ENCODE measurements at regions not wholly inside any gene's neighbourhood (a gene's known extent, or its start where the extent isn't known, plus 50 kb on each side); places are given as distances from the start of the nearest gene placed in this dataset.

DNA sequence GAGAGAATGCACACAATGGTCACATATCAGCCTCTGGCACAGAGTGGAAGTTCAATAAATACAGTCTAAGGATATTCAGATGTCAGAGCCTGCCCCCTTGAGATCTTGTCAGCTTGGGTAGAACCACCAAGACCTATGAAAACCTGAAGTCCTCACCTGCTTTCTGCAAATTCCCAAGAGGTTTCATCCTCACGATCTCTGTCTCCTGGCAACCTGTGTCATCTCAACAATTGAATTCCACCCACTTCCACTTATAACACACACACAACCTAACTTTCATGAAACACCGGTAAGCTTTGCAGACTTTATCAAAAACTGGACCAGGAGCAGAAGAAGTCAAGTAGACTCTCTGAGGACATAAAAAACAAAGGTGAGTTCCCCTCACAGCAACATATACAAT lies 151.6 kb upstream of the SLC30A5 start:
- DNase-seq (ENCODE audit: low read depth) = no peak

DNA sequence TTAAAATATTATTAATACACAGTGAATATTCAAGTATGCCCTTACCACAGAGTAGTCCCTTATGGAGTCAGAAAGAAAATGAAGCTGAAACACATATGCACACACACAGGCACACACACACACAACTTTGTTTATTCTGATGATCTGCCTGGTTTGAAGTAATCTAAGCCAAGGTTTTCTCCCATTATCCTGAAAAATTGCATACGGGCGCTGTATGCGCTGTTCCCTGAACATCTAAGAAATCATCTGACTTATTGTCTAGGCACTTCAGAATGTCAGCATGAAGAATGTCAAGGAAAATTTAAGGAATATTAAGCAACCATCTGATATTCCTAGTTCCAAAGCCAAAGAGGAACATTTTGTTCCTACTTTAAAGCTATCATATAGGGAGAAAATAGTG lies 147.1 kb upstream of the SLC30A5 start:
- DNase-seq (ENCODE audit: low read depth) = no peak

DNA sequence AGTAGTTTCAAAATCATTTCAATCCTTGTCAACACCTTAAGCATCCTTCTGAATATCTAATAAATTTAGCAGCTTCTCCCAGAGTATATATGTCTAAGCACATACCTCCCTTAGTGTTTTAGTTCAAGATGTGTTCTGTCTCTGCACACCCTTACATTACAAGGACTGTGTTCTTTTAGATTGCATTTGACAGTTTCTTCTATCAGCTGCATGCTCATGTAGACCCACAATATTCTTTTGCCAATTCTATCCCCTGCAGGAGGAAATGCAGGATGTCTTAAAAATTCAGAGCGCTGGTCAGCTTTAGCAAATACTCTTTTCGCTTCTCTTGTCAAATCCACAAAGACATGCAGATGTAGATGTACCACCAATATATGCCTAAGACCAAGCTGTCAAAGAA lies 145.8 kb upstream of the SLC30A5 start:
- no peak for DNase-seq (ENCODE audit: low read depth)

DNA sequence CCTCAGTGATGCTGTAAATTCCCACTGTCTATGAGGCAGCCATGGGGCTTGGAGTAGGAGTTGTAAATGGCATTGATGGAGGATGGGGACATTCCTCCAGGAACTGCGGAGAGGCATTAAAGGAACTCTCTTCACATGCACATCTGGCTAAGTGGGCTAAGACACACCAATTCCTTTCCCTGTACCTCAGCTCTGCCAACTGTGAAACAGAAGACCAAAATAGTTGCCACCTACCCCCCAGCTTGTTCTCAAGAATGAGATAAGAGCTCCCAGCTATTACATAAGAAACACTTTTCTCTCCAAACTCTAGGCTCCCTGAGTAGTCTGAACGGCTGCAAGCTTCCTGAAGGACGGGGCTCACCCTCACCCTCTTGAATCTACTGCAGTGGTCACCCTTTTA lies 144.6 kb upstream of the SLC30A5 start:
- no peak for DNase-seq (ENCODE audit: low read depth)

DNA sequence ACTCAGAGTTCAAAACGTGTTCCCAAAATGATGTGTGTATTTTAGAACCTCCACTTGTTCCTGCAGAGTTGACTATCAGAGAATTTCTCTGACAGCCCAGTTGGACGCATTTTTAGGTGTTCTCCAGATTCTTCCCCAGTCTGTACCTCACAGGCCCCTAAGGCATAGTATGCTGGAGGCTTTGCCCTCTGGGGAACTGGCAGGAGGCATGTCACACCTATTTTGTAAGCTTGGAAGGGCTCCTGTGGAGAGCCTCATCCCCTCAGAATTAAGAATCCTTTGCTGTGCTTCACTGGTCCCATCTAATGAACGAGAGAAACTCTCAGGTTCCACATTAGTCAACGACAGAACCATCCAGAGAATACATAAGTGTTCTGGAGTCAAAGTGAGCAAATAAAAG lies 144.1 kb upstream of the SLC30A5 start:
- DNase-seq (ENCODE audit: low read depth) = no peak

DNA sequence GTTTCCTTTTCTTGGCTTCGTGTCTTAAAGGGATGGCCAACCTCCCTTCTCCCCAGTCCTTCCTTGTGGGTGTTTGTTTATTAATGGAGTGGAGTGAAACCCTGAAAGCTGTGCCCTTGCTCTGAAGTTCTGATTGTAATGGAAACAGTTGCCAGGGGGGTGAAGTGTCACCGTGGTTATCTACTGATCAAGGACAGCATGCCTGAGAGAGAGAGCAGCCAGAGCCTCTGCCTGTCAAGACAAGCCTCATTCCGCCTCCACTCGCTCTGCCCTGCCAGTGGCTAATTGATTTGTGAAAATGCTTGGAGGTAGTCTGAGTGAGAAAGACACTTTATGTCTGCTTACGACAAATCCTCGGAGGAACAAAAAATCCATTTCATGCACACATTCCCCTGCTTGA lies 143.7 kb upstream of the SLC30A5 start:
- DNase-seq (ENCODE audit: low read depth) = no peak

DNA sequence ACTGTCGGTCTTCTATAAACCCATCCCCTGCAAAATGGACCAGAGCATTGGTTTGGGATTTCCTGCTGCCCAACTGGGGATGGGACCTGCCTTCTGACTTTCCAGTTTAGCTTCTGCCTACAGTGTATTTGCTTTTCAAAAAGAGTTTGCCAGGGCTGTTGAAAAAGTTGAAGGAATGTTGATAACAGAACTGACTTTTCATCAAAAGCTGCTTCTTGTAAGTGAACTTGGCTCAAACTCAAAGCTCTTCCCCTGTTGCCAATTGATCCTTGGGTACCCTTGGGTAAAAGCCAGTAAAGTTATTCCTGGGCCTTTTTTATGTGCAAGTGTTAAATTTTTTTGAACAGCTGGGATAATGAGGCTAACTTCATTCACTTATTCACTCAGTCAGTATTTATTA lies 142.9 kb upstream of the SLC30A5 start:
- DNase-seq (ENCODE audit: low read depth) = no peak

DNA sequence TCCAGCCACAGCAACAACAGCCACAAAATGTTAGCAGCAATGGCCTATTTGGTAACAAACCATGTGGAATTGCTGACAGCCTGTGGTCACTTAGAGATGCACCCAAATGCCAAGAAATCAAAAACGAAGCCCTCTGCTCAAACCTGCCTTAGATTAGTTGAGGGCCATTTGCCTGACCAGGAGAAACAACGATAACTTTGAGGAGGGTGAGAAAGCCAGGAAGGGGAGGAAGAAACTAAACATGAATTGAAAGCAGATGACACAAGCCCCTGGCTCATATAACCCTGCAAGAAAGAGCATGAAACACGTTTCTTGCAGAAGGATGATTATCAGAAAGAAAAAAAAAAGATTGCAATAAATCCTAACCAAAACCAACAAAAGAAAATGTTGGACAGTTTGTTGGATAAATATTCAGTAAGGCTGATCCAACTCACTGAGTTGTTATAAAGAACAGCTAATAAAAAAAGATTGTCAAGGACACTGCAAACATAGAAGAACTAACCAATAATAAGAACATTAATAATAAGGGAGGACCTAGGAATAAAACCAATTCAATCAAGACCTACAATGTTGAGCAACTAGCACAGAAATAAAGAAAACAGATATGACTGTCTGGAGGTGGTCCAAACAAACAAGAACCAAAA lies 140.5 kb upstream of the SLC30A5 start:
- no peak for DNase-seq (ENCODE audit: low read depth)

DNA sequence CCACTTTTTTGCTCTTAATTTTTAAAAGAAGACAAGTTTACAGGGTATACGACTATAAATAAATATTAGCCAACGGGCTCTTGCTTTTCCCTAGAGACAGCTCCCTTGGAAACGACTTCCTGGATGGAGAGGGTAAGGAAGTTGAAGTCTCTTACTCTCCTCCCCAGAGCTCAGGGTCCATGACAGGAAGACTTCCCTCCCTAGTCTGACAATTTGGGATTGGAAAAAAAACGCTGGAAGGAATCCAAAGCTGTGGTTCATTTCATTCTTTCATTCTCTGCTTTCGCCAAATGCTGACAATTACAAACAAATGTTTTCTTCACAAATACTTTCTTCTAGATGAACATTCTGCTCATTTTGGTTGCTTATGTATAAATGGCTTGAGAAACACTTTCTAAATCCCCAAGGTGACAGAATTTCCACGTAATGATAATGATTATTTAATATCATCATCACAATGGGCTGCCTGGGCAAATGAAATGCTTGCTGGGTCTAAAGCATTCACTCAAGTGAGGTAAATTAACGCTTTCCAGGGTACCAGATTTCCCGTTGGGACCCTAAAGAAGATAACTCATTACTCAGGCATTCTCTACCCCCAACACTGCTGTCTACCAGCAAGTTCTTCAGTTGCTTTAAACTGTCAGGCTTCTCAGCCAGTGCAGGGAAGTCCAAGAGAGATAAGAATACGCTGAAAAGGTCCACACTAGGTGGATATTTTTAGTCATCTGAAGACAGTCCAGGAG lies 139.8 kb upstream of the SLC30A5 start:
- no peak for DNase-seq (ENCODE audit: low read depth)

DNA sequence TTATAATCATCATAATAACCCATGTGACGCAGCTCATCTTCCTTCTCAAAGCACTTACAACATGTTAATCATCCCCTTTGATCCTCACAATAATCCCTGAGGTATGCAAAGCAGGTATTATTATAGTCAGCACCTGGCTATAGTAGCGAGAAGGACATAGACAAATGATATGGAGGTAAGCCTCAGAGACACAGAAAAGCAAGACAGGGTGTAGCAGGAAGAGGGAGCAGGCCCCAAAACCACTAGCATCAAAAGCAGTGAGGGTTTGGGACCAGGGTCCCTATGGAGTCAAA lies 139.2 kb upstream of the SLC30A5 start:
- no peak for DNase-seq (ENCODE audit: low read depth)

DNA sequence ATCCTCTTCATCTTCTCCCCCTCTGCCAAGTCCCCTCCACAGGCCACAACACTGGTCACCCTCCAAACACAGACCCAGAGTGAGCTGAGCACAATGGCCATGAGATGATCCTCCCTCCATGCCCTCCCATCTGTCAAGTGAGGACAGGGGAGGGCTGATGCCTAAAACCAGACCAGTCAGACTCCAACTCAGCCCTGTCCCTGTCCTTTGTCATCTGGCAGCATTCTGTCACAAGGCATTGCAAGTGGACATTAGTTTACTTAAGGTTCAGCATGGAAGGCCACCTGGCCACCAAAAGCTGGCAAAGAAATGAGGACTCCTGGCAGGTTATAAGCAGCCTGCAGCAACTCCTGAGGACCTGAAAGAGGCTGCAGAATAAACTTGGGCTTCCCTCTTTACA lies 136.2 kb upstream of the SLC30A5 start:
- DNase-seq (ENCODE audit: low read depth) = no peak

DNA sequence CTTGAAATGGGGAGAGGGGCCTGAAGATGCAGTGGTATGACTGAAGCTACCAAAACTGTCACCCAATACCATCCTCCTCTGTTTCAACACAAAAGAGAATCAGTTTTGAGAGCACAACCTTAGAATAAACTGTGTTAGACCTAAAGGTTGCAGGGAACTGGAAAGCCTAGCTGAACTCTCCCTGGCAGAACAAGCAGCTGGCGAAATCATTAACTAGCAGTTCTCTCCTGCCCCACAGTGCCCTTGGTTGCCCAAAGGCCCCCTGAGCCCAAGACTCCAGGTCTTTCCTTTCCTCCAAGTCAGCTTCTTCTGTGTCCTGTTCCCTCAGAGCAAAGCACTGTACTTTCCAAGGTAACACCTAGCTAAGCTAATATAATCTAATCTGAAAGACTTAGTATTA lies 135.4 kb upstream of the SLC30A5 start:
- no peak for DNase-seq (ENCODE audit: low read depth)

DNA sequence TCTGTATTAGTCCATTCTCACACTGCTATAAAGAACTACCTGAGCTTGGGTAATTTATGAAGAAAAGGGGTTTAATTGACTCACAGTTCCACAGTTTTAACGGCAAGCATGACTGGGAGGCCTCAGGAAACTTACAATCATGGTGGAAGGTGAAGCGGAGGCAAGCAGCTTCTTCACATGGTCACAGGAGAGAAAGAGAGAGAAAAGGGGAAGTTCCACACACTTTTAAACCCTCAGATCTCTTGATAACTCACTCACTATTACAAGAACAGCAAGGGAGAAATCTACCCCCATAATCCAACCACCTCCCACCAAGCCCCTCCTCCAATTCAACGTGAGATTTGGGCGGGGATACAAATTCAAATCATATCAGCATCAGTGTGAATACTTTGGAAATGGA lies 133.4 kb upstream of the SLC30A5 start:
- no peak for DNase-seq (ENCODE audit: low read depth)

DNA sequence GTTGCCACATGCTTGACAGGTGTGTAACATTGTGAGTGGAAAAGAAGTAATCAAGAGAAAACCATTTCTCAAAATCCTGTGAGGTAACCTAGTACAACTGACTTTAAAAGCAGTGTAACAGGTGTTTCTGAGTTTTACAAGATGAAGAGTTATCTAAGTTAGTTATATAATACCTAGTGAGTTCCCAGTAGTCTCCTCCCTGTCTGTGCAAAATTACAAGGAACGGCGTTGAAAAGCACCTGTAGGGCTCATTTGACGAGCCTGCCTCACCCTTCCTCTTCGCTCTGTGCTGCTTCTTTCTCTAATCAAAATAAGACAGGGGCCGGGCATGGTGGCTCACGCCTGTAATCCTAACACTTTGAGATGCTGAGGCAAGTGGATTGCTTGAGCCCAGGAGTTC lies 132.9 kb upstream of the SLC30A5 start:
- no peak for DNase-seq (ENCODE audit: low read depth)

DNA sequence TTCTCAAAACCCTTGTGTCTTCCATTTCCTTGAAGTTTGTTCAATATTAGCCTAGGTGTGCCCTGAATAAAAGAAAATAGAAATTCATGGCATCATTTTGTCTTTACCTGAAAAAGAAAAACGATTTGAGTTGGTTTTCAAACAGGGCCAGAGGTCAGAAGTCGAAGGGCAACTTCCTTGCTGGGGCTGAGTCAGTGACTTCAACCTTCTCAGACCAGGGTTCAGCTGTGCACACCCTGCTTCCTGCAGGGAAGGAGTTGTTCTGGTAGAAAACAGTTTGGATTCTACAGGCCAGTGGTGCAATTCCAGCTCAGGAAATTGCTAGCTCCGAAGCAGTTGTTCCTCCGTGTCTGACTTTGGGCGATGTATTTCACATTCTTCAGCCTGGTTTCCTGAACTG lies 132.1 kb upstream of the SLC30A5 start:
- no peak for DNase-seq (ENCODE audit: low read depth)

DNA sequence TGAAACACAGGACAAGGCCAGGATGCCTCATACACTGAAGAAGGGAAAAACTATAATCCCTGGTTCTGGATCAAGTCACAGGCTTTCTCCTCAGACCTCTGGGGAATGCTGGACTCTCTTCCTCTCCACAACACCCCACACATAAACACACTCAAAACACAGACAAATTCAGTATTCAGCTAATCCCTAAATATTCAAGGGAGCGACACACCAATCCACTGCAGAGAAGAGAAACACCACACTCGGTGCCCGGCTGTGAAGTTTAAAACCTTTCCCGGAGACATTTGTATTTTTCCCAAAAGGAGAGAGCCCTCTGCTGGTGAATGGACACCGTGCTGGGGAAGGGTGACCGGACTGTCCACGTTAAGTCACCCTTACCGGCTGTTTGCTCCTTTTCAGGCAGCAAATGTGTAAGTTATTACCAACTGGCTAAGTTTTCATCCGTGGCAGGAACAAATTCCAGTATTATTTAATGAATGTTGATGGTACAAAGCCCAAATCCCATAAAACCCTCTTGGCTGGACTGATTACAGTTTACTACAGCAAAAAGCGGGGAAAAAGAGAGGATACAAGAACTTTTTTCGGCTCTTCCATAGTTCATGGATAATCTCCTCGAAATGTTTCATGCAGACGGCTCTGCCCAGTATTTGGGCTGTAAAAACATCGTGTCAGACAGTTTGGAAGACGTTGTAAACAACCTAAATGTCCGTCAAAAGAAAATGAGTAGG lies 130.9 kb upstream of the SLC30A5 start:
- DNase-seq (ENCODE audit: low read depth) = no peak

DNA sequence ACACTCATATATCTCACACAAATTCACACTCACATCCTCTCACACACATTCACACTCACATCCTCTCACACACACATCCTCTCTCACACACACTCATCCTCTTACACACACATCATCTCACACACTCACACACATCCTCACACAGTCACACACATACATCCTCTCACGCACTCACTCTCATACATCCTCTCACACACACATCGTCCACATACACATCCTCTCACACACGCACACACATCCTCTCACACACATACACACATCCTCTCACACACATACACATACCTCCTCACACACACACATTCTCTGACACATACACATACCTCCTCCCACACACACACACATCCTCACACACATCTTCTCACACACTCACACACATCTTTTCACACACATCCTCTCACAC lies 129.1 kb upstream of the SLC30A5 start:
- DNase-seq (ENCODE audit: low read depth) = no peak

DNA sequence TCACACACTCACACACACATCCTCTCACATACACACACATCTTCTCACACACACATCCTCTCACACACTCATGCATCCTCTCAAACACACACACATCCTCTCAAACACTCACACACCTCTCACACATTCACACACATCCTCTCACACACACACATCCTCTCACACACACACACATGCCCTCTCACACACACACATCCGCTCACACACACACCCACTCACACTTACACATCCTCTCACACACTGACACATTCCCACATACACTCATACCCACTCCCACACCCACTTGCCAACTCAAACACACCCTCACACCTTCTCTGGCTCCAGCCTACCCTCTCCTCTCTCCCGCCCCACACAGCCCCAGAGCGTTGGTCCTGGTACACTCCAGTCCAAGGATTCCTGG lies 127.9 kb upstream of the SLC30A5 start:
- no peak for DNase-seq (ENCODE audit: low read depth)

DNA sequence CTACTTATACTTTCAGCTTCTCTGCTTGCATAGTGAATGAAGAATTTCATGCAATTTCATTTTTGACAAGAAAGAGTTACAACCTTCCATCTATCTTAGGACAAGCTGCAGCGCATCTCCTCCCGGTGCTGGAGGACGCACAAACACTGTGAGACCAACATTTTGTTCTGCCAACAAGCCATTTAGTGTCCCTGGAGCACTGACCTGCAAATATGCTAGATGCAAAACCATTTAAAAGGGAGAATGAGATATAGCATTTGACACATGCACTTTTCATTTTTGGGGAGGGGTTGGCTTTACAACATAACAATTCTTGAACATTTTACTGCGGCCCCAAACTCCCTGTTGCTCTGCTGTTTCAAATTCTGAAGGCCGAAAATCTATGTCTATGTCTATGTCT lies 127.2 kb upstream of the SLC30A5 start:
- no peak for DNase-seq (ENCODE audit: low read depth)

DNA sequence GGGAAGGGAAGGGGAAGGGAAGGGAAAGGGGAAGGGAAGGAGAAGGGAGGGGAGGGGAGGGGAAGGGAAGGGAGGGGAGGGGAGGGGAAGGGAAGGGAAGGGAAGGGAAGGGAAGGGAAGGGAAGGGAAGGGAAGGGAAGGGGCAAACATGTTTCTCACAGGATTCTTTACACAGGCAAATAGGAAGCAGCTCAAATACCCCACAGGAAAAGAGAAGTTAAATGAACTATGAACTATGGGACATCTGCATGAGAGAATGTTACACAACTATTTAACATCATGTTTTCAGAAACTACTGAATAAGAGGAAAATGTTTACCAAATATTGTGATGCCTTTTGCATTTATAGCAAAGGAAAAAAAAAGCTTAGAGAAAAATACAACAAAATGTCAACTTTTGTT lies 125.4 kb upstream of the SLC30A5 start:
- DNase-seq (ENCODE audit: low read depth) = no peak

DNA sequence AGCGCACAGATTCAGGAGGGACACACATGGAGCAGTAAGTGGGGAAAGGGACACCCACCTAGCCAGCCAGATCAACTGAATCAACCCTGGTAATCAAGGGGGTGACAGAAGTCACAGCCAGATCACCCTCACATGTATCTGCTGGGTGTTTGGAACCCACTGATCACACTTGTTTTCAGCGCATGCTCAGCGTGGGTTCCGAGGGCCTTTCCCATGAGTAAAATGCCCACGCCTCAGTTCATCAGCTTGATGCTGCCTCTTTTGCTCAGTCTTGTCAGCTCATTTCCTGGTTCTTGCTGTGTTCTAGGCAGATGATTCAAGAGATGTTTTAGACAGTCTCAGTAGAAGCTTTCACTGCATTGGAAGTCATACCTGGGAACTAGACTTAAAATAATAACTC lies 123.2 kb upstream of the SLC30A5 start:
- DNase-seq (ENCODE audit: low read depth) = no peak

DNA sequence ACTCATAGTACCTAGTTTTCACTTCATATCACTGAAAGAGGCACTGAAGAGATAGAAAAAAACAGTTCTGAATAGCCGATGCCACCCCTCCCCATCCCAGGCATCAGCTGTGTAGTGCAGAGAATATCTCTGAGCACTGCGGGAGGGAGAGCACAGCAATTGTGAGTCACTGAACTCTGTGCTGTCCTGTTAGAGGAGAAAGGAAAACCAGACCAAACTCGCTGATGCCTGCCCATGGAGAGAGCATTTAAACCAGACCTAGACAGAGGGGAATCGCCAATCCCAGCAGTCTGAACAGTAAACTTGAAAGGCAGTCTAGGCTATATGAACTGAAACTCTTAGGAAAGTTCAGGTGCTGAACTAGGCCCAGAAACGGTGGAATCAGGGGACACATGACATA lies 120.1 kb upstream of the SLC30A5 start:
- no peak for DNase-seq (ENCODE audit: low read depth)

DNA sequence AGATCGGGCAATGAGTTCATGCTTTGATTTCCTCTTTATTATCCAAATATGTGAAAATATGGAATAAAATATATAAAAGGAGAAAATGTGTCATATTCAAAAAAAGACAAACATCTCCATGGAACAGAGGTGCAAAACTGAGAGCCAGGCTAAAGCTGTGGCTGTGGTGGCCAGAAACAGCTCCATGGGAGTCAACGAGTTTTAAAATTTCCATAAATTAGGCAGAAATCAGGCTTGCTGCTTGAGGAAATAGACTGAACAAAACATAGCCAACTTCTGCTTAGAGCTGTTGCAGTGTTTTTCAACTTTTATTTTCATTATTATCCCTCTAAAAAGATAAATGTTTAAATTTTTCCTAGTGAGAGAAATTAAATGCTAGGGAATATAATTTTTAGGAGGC lies 110.8 kb upstream of the SLC30A5 start:
- no peak for DNase-seq (ENCODE audit: low read depth)

DNA sequence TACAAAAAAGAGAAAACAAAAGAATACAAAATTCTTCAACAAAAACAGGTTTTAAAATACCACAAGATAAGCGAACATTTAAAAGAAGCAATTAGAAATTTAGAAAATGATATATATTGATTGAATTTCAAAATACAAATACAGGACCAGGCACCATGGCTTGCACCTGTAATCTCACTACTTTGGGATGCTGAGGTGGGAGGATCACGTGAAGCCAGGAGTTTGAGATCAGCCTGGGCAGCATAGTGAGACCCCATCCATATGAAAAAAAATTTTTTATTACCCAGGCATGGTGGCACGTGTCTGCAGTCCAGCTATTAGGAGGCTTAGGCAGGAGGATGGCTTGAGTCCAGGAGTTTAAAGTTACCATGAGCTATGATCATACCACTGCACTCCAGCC lies 109.9 kb upstream of the SLC30A5 start:
- no peak for DNase-seq (ENCODE audit: low read depth)
